Astrocyte (in vitro differentiated cells and primary cell): ENCODE measurements at regions not wholly inside any gene's neighbourhood (a gene's known extent, or its start where the extent isn't known, plus 50 kb on each side); places are given as distances from the start of the nearest gene placed in this dataset.
"Not testable (repeated sequence)": the region's sequence is repeated elsewhere in the genome, so short reads cannot be mapped to it uniquely, and the experiment has no call there.

Experiments used
- DNase-seq: peaks from one replicate; pipeline ENCODE4 v3.0.0-alpha.2; 2010; ENCODE audit warnings: low read depth
- FAIRE-seq: peaks from 2 replicates; lab custom pipeline; 2011; peaks lifted over from hg19 to GRCh38; lab: Jason Lieb, UNC
- H2AFZ ChIP-seq: 2 replicates; pipeline ENCODE4 v1.6.0; 2012; ENCODE audit warnings: low read depth, low read length, inconsistent platforms
- H3K27ac ChIP-seq: 2 replicates; pipeline ENCODE4 v1.5.1; 2011; ENCODE audit warnings: low read depth, low read length, inconsistent platforms
- H3K27me3 ChIP-seq: 2 replicates; pipeline ENCODE4 v1.6.0; 2011; ENCODE audit warnings: low read length, inconsistent platforms; ENCODE audit not compliant: insufficient read depth
- H3K36me3 ChIP-seq: 2 replicates; pipeline ENCODE4 v1.5.1; 2011; ENCODE audit warnings: low read length, inconsistent platforms; ENCODE audit not compliant: insufficient read depth
- H3K4me1 ChIP-seq: 2 replicates; pipeline ENCODE4 v1.5.1; 2011; ENCODE audit warnings: low read length, inconsistent platforms; ENCODE audit not compliant: insufficient read depth
- H3K4me2 ChIP-seq: 2 replicates; pipeline ENCODE4 v1.6.0; 2012; ENCODE audit warnings: low read length, inconsistent platforms
- H3K4me3 ChIP-seq: 2 replicates; pipeline ENCODE4 v1.5.1; 2011; ENCODE audit warnings: low read depth, mild to moderate bottlenecking, low read length, inconsistent platforms; ENCODE audit not compliant: insufficient read depth
- H3K79me2 ChIP-seq: 2 replicates; pipeline ENCODE4 v1.6.0; 2012; ENCODE audit warnings: mild to moderate bottlenecking, low read length, inconsistent platforms; ENCODE audit not compliant: insufficient read depth
- H3K9ac ChIP-seq: 2 replicates; pipeline ENCODE4 v1.6.0; 2012; ENCODE audit warnings: mild to moderate bottlenecking, low read length, inconsistent platforms
- H3K9me3 ChIP-seq: 2 replicates; pipeline ENCODE4 v1.5.1; 2012; ENCODE audit warnings: low read depth, mild to moderate bottlenecking, low read length, inconsistent platforms; ENCODE audit not compliant: insufficient read depth
- H4K20me1 ChIP-seq: 2 replicates; pipeline ENCODE4 v1.6.0; 2012; ENCODE audit warnings: low read length, inconsistent platforms; ENCODE audit not compliant: insufficient read depth
- H3K27ac Mint-ChIP-seq: one replicate; pipeline ENCODE4 v1.8.0; 2021; ENCODE audit warnings: mild to moderate bottlenecking, mixed read lengths; ENCODE audit not compliant: unreplicated experiment
- H3K27me3 Mint-ChIP-seq: one replicate; pipeline ENCODE4 v1.8.0; 2021; ENCODE audit warnings: low read depth, mixed read lengths; ENCODE audit not compliant: unreplicated experiment
- H3K36me3 Mint-ChIP-seq: one replicate; pipeline ENCODE4 v1.8.0; 2021; ENCODE audit warnings: low read depth, mixed read lengths; ENCODE audit not compliant: unreplicated experiment
- H3K4me1 Mint-ChIP-seq: one replicate; pipeline ENCODE4 v1.8.0; 2021; ENCODE audit warnings: low read depth, mixed read lengths; ENCODE audit not compliant: unreplicated experiment
- H3K4me3 Mint-ChIP-seq: one replicate; pipeline ENCODE4 v1.8.0; 2021; ENCODE audit warnings: mild to moderate bottlenecking, moderate library complexity, mixed read lengths; ENCODE audit not compliant: unreplicated experiment
- H3K9me3 Mint-ChIP-seq: one replicate; pipeline ENCODE4 v1.8.0; 2021; ENCODE audit warnings: mild to moderate bottlenecking, mixed read lengths; ENCODE audit not compliant: unreplicated experiment
- CTCF ChIP-seq: IDR thresholded peaks from 2 replicates; pipeline ENCODE4 v1.5.1; 2011; ENCODE audit warnings: low read depth, mild to moderate bottlenecking, inconsistent platforms, low read length, moderate library complexity; ENCODE audit not compliant: insufficient read depth
- EZH2 ChIP-seq: IDR thresholded peaks from 2 replicates; pipeline ENCODE4 v1.6.1; 2012; ENCODE audit warnings: mild to moderate bottlenecking, low read length, inconsistent platforms; ENCODE audit not compliant: insufficient read depth

DNA sequence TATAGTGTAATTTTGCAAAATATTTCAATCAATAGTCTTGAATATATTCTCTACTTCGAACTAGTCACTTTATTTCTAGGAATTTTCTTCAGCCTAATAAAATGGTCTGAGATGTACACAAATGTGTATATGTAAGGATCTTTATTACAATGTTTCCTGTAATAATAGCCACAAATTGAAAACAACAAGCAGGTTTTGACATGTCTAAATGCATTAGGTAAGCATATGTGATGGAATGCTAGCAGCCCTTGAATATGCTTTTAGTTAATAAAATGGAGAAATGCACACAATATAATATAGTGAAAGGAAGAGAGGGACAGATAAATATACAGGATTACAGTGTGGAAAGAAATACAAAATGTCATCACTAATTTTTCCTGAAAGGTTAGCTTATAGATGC is 196.5 kb upstream of the IRX5 start:
- Histone ChIP-seq H3K9me3 (no peaks in the 10 kb centered on the region), H2AFZ (no peak overlapping the region), H3K27me3 (no peaks in the 10 kb centered on the region), H3K4me3 (no peak overlapping the region), H3K36me3 (no peaks in the 10 kb centered on the region), H3K27ac (no peak overlapping the region), H3K4me1 (no peaks in the 10 kb centered on the region), H3K79me2 (no peaks in the 10 kb centered on the region), H3K4me2 (no peak overlapping the region), H3K9ac (no peak overlapping the region), H4K20me1 (no peaks in the 10 kb centered on the region)
- Mint-ChIP-seq H3K4me1 (no peaks in the 10 kb centered on the region), H3K9me3 (no peaks in the 10 kb centered on the region), H3K36me3 (no peaks in the 10 kb centered on the region), H3K27me3 (peaks cover 5% of the 10 kb centered on the region), H3K4me3 (no peak overlapping the region), H3K27ac (no peak overlapping the region)
- TF ChIP-seq EZH2 (no peak), CTCF (no peak)
- FAIRE-seq: no peak
- DNase-seq: no peak

DNA sequence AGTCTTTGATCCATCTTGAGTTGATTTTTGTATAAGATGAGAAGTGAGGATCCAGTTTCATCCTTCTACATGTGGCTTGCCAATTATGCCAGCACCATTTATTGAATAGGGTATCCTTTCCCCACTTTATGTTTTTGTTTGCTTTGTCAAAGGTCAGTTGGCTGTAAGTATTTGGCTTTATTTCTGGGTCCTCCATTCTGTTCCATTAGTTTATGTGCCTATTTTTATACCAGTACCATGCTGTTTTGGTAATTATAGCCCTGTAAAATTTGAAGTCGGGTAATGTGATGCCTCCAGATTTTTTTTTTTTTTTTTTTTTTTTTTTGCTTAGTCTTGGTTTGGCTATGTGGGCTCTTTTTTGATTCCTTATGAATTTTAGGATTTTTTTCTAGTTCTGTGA is 203.0 kb upstream of the IRX5 start:
- not testable (repeated sequence) for H3K4me3 ChIP-seq, H3K4me3 Mint-ChIP-seq, H3K27ac Mint-ChIP-seq, H3K4me2 ChIP-seq, H3K27me3 Mint-ChIP-seq, H3K9me3 ChIP-seq, H3K9ac ChIP-seq, FAIRE-seq, DNase-seq, H2AFZ ChIP-seq, H3K27ac ChIP-seq, H3K9me3 Mint-ChIP-seq, H3K36me3 Mint-ChIP-seq, H3K79me2 ChIP-seq, H4K20me1 ChIP-seq, H3K4me1 ChIP-seq, H3K27me3 ChIP-seq, H3K36me3 ChIP-seq, H3K4me1 Mint-ChIP-seq

DNA sequence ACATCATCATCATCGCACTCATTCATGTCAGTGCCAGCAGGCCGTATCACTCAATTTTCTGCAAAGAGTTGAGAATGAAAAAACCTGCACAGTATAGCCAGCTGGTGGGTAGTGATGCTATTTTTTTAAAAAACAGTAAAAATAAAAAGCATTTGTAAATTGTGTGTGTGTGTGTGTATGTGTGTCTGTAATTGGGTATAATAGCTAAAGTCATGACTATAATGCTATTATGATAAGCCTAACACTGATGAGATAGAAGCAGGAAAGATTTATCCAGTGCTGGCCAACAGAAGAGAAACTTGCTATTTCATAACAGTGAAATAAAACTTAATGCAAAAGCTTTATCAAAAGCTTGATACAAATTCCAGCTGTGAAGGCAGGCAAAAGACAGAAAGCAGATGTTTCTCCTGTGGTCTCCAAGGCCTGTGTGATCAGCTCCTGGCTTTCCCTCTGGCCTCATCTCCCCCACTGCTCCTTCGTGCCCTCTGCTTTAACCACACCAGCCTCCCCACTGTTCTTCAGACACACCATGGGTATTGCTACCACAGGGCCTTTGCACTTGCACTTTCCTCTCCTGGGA is 206.2 kb upstream of the IRX5 start:
- Mint-ChIP-seq H3K36me3 (no peaks in the 10 kb centered on the region), H3K4me1 (peaks cover 9% of the 10 kb centered on the region), H3K27me3 (peaks cover 2% of the 10 kb centered on the region), H3K27ac (no peak overlapping the region), H3K9me3 (peaks cover 4% of the 10 kb centered on the region), H3K4me3 (no peak overlapping the region)
- DNase-seq: no peak
- Histone ChIP-seq H3K79me2 (no peaks in the 10 kb centered on the region), H3K36me3 (no peaks in the 10 kb centered on the region), H4K20me1 (no peaks in the 10 kb centered on the region), H3K4me1 (no peaks in the 10 kb centered on the region), H3K9me3 (no peaks in the 10 kb centered on the region), H3K4me2 (no peak overlapping the region), H2AFZ (no peak overlapping the region), H3K4me3 (no peak overlapping the region), H3K27me3 (no peaks in the 10 kb centered on the region), H3K27ac (no peak overlapping the region), H3K9ac (no peak overlapping the region)
- TF ChIP-seq CTCF: no peak
- no peak for FAIRE-seq
